HG03064 (cell line): ENCODE measurements at regions not wholly inside any gene's neighbourhood (a gene's known extent, or its start where the extent isn't known, plus 50 kb on each side); places are given as distances from the start of the nearest gene placed in this dataset.
"Not testable (repeated sequence)": the region's sequence is repeated elsewhere in the genome, so short reads cannot be mapped to it uniquely, and the experiment has no call there.

Source experiments
- ATAC-seq: cut with Tn5 transposase; IDR thresholded peaks from one replicate; pipeline ENCODE4 v1.9.1; 2021; ENCODE audit warnings: low read depth; ENCODE audit not compliant: unreplicated experiment

DNA sequence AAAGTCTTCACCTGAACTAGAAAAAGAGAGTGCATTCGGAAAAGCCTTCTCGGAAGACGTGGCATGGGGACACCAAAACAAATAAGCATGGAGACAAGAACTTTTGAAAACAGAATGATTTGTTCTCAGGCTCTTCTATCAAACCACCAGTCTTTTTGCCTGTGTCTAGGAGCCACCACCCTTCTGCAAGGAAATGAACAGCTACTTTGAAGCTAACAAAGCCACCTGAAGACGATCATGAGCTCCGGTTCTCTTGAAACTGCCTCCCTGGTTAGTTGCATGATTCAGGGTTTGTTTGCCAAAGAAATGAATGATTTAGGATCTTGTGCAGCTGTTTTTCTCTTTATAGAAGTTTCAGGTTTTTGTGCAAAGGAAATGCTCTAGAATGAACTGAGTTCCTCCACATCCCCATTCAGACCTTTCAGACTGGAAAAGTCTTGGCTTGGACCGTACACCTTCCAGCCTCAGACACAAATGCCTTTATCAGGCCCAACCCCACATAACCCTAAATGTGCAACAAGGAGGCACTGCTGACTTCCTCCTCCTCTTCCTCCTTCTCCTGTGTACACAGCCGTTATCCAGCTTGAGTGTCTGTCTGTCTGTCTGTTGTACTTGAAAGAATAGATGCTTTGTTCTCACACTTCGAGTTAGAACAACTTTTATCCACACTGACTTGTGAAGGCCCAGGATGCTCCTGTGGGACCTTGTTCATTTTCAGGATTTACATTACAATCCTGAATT, 334.8 kb upstream of the KLF3 start:
- ATAC-seq, result no peak

DNA sequence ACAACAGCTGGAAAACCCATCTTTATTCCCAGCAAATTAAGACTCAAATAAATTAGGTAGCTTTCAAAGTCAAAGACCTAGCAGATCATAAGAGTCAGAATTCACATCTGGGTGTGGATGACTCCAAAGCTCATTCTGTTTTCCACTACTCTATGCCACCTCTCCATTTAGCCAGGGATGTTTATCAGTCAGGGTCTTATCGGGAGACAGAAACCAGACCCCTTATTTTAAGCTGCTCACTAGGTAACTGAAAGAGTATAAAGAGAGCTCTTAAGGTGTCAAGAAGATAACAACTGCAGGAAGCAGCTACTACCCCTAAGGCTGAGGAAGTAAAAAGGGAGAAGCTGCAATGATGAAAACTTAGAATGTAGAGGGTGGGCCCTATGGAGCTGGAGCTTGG, 333.7 kb upstream of the KLF3 start:
- ATAC-seq, result no peak

DNA sequence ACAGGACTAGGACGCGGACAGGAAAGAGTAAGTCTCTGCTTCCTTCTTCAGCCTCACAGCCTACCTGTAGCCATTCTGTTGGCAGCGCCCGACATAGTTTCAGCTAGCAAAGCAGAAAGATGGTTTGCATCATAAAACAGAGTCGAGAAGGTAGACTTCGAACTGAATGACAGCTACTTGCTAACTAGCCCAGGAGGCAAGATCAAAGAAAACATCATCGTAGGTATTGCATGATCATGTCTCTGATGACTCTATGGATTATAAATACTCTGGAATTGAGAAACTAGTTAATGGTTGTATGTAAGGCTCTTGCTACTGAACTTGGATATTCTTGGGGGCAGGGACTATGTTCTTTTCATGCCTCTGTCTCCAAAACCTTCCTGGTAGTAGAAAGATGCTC, 333.1 kb upstream of the KLF3 start:
- no peak for ATAC-seq

DNA sequence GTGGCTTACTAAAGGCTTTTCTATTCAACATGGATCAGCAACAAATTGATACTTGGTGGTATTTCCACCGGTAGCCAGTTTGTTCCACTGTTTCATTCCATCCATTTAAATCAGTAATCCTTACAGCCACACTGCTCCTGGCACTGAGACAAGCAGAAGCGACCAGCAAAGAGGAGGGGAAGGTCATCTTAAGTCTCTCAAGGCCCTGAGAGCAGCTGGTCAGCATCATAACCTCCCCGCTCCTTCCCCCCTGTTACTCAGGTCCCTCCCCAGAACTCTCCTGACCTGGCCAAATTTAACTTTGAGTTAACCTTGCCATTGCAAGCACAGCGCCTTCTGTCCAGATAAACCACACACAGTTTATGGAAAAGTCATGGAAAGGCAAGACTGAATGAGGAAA, 331.3 kb upstream of the KLF3 start:
- ATAC-seq, result no peak

DNA sequence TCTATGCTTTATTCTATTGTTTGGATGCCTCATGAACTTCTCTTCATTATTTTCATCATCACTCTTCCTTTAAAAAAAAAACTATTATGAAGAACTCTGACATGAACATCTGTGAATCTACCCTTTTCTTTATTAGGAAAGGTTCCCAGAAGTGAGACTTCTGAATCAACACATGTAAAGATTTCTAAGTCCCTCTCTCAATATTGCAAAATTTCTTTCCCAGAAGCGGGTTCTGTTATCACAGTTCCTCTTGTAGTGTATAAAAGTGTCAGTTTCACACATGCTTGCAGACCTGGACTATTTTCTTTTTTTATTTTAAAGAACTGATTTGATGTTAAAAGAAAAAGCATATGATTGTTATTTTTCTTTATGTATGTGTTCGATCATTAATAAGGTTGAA, 330.8 kb upstream of the KLF3 start:
- no peak for ATAC-seq

DNA sequence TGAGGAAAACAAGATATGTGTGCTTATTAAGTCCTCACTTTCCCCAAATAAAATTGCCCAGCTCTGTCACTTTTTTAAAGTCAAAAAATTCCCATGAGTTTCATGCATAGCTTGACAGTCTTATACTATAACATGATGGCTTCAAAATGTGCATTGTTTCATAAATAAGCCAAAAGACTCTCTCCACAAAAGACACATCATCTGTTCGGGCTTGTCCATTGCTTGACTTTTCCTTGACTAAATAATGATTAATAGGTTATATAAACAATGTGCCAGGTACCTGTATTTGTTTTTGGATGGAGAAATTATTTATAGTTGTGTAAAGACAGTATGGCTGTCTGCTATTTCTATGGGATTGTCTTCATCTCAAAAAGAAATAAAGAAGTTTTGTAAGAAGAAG, 329.2 kb upstream of the KLF3 start:
- ATAC-seq, result no peak

DNA sequence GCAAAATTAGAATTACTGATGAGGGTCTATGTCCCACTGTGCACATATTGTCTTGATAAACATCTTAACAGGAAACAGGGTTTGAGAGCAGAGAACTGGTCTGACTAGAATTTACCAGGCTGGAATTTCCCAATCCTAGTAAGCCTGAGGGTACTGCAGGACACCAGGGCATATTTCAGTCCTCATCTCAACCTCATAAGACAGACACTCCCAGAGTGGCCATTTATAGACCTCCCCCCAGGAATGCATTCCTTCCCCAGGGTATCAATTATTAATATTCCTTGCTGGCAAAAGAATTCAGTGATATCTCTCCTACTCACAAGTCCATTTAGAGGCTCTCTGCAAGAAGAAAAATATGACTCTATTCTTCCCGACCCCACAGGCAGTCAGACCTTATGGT, 325.1 kb upstream of the KLF3 start:
- not testable (repeated sequence) for ATAC-seq

DNA sequence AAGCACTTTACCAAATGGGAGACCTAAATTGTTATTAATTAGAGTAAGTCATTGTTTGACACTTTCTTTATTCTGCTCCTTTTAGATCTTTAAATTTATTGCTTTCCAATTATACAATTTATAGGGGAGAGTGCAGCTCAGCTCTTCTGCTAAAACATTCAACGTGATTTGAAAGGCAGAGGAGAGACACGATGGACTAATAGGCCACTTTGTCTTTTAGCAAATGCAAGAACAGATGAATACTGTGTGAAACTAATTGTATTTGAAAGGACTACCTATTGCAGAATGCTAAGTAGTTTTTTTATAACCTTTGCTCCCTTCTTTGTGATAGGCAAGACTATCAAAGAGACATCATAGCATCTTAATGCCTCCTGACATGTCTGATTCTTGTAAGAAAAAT, 320.4 kb upstream of the KLF3 start:
- no peak for ATAC-seq

DNA sequence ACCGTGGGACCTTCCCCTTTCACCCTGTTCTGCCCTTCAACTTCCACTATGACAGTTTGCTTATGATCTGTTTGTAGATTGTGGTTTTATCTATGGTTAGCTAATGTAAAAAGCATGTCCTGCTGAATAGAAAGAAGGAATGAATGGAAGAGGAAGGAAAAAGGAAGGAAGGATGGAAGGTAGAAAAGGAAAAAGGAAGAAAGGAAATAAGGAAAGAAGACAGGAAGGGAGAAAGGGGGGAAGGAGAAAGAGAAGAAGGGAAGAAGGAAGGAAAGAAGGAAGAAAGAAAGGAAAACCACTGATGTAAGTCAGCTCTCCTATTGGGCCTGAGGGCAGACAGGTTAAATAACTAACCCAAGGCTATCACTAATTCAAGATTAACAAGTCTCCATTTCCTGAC, 319.1 kb upstream of the KLF3 start:
- no peak for ATAC-seq

DNA sequence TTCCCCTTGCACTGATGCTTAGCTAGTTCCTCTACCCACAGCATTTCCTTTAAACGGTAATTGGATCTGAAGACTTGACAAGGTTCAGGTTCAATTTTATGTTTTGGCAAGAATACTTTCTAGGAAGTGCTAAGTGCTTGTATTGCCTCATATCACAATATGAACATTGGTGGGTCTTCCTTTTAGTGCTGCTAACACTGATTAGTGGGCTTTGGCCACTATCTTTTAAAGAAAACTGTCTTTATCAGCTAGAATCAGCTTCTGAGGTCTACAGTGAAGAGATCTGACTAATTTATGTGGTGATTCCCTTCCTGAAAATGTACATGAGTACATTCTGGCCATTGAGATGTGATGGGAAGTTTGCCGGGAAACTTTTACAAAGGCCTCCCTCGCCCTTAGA, 316.7 kb upstream of the KLF3 start:
- no peak for ATAC-seq

DNA sequence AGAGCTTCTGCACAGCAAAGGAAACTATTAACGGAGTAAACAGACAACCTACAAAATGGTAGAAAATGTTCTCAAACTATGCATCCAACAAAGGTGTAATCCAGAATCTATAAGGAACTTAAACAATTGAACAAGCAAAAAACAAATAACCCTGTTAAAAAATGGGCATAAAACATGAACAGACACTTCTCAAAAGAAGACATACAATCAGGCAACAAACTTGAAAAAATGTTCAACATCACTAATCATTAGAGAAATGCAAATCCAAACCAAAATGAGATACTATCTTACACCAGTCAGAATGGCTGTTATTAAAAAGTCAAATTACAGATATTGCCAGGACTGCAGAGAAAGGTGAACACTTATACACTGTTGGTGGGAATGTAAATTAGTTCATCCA, 309.6 kb upstream of the KLF3 start:
- ATAC-seq, result no peak

DNA sequence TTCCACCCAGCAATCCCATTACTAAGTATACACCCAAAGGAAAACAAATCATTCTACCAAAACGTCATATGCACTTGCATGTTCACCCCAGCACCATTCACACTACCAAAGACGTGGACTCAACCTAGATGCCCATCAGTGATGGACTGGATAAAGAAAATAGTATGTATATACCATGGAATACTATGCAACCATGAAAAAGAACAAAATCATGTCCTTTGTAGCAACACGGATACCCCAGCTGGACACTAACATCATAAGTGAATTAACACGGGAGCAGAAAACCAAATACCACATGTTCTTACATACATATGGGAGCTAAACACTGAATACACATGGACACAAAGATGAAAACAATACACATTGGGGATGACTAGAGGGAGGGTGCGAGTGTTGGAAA, 309.1 kb upstream of the KLF3 start:
- no peak for ATAC-seq

DNA sequence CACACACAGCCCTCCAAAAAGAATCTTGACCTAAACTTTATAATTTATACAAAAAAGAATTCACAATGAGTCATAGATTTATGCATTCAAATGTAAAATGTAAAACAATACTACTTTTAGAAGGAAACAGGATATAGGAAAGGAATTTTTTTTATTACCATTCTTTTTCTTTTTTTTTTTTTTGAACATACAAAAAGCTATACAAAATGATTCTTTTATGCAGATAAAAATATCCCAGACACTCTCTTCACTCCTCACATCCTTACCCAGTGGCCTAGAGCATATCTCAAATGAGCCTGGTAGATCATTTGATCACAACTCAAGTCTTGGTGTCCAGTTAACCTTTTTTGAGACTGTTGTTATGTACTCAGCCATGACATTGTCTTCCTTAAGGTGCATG, 307.3 kb upstream of the KLF3 start:
- ATAC-seq, result no peak

DNA sequence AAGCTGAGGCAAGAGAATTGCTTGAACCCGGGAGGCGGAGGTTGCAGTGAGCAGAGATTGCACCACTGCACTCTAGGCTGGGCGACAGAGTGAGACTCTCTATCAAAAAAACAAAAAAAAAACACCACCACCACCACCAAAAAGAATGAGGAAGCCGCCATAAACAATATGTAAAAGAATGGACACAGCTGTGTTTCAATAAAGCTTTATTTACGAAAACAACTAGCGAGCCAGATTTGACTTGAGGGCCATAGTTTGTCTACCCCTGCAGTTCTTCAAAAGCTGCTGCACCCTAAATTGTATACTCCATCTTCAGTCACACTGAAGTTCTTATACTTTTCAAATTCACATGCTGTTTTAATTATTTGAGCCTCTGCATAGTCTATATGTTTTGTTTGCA, 306.5 kb upstream of the KLF3 start:
- no peak for ATAC-seq

DNA sequence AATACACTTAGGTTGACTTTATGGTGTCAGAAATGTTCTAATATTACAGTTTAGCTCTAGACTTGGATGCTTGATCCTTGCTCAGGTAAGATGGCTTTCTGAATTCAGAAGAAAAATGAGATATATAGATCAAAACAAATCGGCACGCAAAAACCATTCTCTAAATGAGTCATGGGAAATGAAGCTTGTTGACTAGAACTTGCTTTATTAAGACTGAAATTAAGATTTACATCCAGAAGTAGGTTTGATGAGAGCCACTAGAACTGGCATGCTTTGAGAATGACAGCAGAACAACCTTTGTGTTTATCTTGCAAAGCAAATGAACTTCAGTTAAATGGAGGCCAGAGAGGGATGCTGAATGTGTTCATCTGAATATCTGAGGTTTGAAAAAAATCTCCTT, 304.9 kb upstream of the KLF3 start:
- no peak for ATAC-seq

DNA sequence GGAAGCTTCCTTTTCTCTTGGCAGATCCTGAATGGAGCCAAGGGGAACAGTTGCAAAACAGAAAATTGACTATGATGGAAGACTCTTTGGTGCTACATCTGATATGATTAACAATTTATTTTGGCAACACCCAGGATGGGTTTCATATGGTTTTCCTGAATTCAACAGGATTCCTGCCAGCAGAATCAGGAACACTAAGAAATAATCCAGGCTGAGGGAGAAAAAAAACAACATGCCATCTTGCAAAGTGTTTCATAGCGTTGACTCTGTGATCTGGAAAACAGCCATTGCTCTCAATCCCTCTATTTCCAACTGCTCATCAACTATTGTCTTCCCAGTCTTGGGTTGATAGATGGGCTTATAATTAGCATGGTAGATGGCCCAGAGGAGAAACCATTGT, 303.8 kb upstream of the KLF3 start:
- no peak for ATAC-seq

DNA sequence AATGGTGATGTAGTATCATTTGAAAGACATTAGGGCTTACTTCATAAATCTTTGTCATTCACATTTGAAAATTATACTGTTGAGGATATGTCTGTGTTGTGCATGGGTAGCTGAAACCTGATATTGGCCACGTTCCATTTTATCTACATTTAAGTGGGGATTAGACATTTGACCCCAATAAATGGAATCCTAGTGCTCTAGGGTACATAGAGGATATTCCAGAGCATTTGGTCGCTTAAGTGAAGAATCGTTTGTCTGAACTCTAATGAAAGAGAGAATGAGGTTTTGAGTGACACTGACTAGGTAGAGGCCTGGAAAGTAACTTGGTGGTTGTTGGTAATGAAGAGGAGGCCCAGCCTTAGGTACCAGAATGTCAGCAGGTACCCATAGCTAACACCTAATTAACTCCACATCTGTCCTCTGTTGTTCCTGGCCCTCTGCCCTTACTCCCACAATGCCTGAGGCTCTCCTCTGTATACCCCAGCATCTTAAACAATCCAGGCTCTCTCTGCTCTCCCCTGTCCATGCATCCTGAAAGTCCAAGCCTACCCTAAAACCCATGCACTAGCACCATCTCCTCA, 299.5 kb upstream of the KLF3 start:
- ATAC-seq, result no peak

DNA sequence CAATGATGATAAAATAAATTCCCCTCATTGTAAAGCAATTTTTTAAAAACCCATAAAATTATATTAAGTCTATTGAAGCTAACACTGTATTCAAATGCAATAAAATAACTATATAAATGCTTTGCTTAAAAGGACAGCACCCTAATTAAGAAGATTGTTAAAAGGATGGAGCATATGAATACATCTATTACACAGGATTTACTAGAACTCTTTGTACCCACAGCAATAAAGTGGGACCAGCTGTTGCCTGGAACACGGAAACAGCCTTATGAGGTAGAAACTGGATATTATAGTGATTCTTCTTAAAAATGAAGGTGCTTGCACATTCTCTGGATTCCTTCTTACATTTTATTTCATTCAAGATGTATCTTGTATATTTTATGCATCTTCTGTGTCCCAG, 298.7 kb upstream of the KLF3 start:
- no peak for ATAC-seq

DNA sequence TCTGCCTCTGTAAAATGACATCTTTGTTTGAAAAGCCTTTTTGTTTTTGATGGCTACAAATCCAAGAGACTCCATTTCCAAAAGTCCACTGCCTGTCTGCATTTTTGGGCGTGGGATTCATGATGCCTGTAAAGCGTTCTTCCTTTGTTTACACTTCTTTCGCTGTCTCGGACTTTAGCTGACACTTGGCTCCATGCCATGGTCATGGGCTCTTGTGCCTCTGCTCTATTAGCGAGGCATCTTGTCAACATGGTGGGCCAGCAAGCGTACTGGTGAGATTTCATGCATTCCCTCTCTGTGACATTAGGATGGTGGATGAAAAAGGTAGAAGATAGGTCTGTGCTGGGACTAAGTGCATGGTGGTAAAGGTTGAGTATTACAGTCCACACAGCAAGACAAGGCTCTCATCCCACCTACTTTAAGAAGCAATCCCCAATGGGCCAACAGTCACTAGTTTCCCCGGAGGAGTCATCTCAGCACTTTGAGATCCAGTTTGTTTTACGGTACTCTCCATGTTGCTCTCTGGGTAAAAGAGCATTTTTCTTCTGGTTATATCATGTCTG, 298.2 kb upstream of the KLF3 start:
- ATAC-seq, result no peak

DNA sequence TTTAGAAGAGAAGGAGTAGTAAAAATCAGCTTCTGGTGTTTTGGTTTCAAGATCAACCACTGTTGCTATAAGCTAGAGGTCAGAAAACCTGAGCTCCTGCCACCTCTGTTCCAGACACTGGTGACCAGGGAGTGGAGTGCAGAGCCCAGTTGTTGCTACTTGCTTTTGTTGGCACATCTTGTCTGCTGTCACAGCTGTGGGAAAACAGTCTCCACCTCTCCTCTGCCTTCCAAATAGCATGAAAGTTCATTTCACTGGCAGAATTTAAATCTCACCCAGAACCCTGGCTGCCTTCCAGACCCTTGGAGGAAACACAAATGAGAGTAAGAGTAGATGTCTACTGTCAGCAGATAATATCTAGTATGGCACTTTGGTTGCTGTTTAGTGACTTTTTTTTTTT, 297.5 kb upstream of the KLF3 start:
- no peak for ATAC-seq

DNA sequence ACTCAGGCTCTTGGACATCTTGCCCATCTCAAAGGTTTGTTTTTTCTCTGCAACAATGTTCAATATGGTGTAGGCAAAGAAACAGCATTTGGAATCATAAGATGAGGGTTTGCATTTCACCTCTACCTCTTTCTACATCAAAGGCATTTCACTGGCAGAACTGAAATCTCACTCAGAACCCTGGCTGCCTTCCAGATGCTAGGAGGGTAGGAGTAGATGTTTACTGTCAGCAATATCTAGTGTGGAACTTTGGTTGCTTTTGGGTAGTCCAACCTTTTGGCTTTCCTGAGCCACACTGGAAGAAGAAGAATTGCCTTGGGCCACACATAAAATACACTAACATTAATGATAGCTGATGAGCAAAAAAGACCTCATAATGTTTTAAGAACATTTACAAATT, 297.0 kb upstream of the KLF3 start:
- no peak for ATAC-seq

DNA sequence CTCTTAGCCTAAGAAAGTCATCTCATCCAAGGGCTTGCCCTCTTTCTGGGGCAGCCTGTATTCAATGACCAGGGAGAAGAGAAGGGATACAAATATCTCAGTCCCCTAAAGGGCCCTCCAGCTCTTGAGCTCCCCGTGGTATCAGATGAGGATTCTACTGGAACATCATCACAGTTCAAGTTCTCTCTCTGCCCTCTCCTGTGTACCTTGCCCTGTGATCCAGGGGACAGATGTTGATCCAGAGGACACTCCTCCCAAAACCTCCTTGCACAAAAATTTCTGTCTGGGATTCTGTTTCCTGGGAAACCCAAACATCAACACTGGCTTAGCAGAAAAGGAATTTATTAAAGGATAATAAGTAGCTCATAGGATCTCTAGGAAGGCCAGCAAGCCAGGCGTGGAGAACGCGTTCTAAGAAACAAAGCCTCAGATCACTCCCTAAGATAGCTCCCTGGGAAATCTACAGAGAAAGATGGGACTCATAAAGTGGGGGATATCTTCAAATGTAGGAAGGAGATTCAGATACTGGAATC, 296.3 kb upstream of the KLF3 start:
- no peak for ATAC-seq
